ENCODE measurements at regions not wholly inside any gene's neighbourhood (a gene's known extent, or its start where the extent isn't known, plus 50 kb on each side); places are given as distances from the start of the nearest gene placed in this dataset.

- TF ChIP-seq, protein P1, sequence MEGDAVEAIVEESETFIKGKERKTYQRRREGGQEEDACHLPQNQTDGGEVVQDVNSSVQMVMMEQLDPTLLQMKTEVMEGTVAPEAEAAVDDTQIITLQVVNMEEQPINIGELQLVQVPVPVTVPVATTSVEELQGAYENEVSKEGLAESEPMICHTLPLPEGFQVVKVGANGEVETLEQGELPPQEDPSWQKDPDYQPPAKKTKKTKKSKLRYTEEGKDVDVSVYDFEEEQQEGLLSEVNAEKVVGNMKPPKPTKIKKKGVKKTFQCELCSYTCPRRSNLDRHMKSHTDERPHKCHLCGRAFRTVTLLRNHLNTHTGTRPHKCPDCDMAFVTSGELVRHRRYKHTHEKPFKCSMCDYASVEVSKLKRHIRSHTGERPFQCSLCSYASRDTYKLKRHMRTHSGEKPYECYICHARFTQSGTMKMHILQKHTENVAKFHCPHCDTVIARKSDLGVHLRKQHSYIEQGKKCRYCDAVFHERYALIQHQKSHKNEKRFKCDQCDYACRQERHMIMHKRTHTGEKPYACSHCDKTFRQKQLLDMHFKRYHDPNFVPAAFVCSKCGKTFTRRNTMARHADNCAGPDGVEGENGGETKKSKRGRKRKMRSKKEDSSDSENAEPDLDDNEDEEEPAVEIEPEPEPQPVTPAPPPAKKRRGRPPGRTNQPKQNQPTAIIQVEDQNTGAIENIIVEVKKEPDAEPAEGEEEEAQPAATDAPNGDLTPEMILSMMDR (IDR thresholded peaks at IDR 0.05), result no peak
- TF ChIP-seq ZFX (IDR thresholded peaks at IDR 0.05; ENCODE audit: borderline replicate concordance), result no peak
Observed at GRCh38 chrY:8610620-8611019, 726.6 kb upstream of the TSPY4 start.

Data from 22Rv1 (cell line).